GM12878 (cell line): ENCODE measurements at regions not wholly inside any gene's neighbourhood (a gene's known extent, or its start where the extent isn't known, plus 50 kb on each side); places are given as distances from the start of the nearest gene placed in this dataset.

Experiments used
- ATAC-seq: fragments of 200-7000 bp; cut with Tn5 transposase; 3 replicates; pipeline ENCODE4 v1.9.1; 2020; ENCODE audit warnings: mild to moderate bottlenecking, moderate library complexity
- BruUV-seq: library from RNA; stranded (reverse); fragments of 400-500 nt; replicated peaks from 2 replicates; lab custom pipeline; 2021; lab: Mats Ljungman, UMichigan
- CTCF ChIA-PET: fragments of 300-600 bp; sonication (Branson Sonifier 250); formaldehyde crosslinking; extraction: SDS; loops from one replicate; lab custom pipeline; 2021; ENCODE audit warnings: inconsistent platforms; lab: Yijun Ruan, JAX
- POLR2A ChIA-PET: fragments of 350-600 bp; formaldehyde crosslinking; extraction: SDS; loops from one replicate; lab custom pipeline; 2021; ENCODE audit warnings: inconsistent platforms; lab: Charles Lee
- RAD21 ChIA-PET: fragments of 300-600 bp; sonication (Branson Sonifier 250); formaldehyde crosslinking; loops from one replicate; lab custom pipeline; 2023; ENCODE audit warnings: antibody characterized with exemption; ENCODE audit not compliant: unreplicated experiment; lab: Charles Lee
- SMC1A ChIA-PET: fragments of 300-600 bp; sonication (Branson Sonifier 250); formaldehyde crosslinking; loops from one replicate; lab custom pipeline; 2023; ENCODE audit not compliant: unreplicated experiment, uncharacterized antibody; lab: Charles Lee
- DNase-seq: peaks from one replicate; pipeline ENCODE4 v3.0.0-alpha.2; 2011; ENCODE audit warnings: low read depth, low spot score
- FAIRE-seq: peaks from 3 replicates; lab custom pipeline; 2011; peaks lifted over from hg19 to GRCh38; lab: Jason Lieb, UNC
- H2AFZ ChIP-seq: 2 replicates; pipeline ENCODE4 v1.6.0; 2011; ENCODE audit warnings: low read depth, low read length, control low read depth; ENCODE audit not compliant: control insufficient read depth
- H3K27ac ChIP-seq: 2 replicates; pipeline ENCODE4 v1.5.1; 2011; ENCODE audit warnings: control low read depth; ENCODE audit not compliant: control insufficient read depth, insufficient read depth
- H3K27me3 ChIP-seq, 2 experiments: replicated peaks in 1 of 2; 2 replicates each; pipeline versions ENCODE4 v1.6.0 to v1.6.1; 2011; ENCODE audit warnings: low read length in 1 of 2; ENCODE audit not compliant: control insufficient read depth in 2 of 2, insufficient read depth in 2 of 2
- H3K36me3 ChIP-seq, 2 experiments: 2 replicates each; pipeline ENCODE4 v1.5.1; 2011; ENCODE audit warnings: low read length in 1 of 2; ENCODE audit not compliant: control insufficient read depth in 2 of 2, insufficient read depth in 2 of 2
- H3K4me1 ChIP-seq: 2 replicates; pipeline ENCODE4 v1.6.1; 2011; ENCODE audit warnings: mild to moderate bottlenecking, low read length, moderate library complexity, mixed read lengths; ENCODE audit not compliant: control insufficient read depth, insufficient read depth
- H3K4me2 ChIP-seq: 2 replicates; pipeline ENCODE4 v1.6.0; 2011; ENCODE audit warnings: control low read depth; ENCODE audit not compliant: control insufficient read depth, insufficient read depth
- H3K4me3 ChIP-seq: fragments of 200-600 bp; sonication (generic); 2 replicates; pipeline ENCODE4 v1.5.1; 2016
- H3K79me2 ChIP-seq: 2 replicates; pipeline ENCODE4 v1.6.0; 2011; ENCODE audit warnings: low read length; ENCODE audit not compliant: control insufficient read depth, insufficient read depth
- H3K9ac ChIP-seq: 2 replicates; pipeline ENCODE4 v1.8.0; 2011; ENCODE audit warnings: low read length, control low read depth, mixed read lengths; ENCODE audit not compliant: control insufficient read depth, insufficient read depth
- H3K9me3 ChIP-seq: replicated peaks from 3 replicates; pipeline ENCODE4 v1.5.1; 2011; ENCODE audit warnings: mild to moderate bottlenecking, low read length; ENCODE audit not compliant: control insufficient read depth, insufficient read depth
- H4K20me1 ChIP-seq: 2 replicates; pipeline ENCODE4 v1.6.0; 2011; ENCODE audit not compliant: control insufficient read depth, insufficient read depth
- BHLHE40 ChIP-seq, 2 experiments: fragments of 450-650 bp in 1 of 2; IDR thresholded peaks; 2 replicates each; pipeline ENCODE4 v1.6.1; 2011 to 2017; ENCODE audit warnings: low read depth in 2 of 2, borderline replicate concordance in 1 of 2, improper control_type of control experiment in 1 of 2, low read length in 1 of 2, mild to moderate bottlenecking in 1 of 2
- BMI1 ChIP-seq: fragments of 450-650 bp; IDR thresholded peaks from 2 replicates; pipeline ENCODE4 v1.6.1; 2016; ENCODE audit warnings: mild to moderate bottlenecking, moderate library complexity, borderline replicate concordance
- CEBPB ChIP-seq, 2 experiments: fragments of 150-350 bp in 1 of 2; IDR thresholded peaks; 2 replicates each; pipeline ENCODE4 v1.6.1; 2012 to 2014; ENCODE audit warnings: low read depth in 2 of 2, low read length in 2 of 2, borderline replicate concordance in 1 of 2, inconsistent platforms in 1 of 2
- CREM ChIP-seq: IDR thresholded peaks from 2 replicates; pipeline ENCODE4 v1.6.1; 2014; ENCODE audit warnings: antibody characterized with exemption, low read depth
- EED ChIP-seq: sonication (generic); IDR thresholded peaks from 2 replicates; pipeline ENCODE4 v1.6.1; 2016; ENCODE audit warnings: antibody characterized with exemption, low read depth
- ETV6 ChIP-seq, 2 experiments: fragments of 450-650 bp in 1 of 2; IDR thresholded peaks in 1 of 2; conservative IDR thresholded peaks in 1 of 2; 2 replicates each; pipeline ENCODE4 v1.6.1; 2014; ENCODE audit warnings: antibody characterized with exemption in 1 of 2, borderline replicate concordance in 1 of 2, low read depth in 1 of 2, mild to moderate bottlenecking in 1 of 2, moderate library complexity in 1 of 2
- FOS ChIP-seq: IDR thresholded peaks from 3 replicates; pipeline ENCODE4 v1.6.1; 2011; ENCODE audit warnings: borderline replicate concordance; ENCODE audit not compliant: insufficient read length; ENCODE audit errors: extremely low read depth
- GATAD2B ChIP-seq: fragments of 450-650 bp; conservative IDR thresholded peaks from 2 replicates; pipeline ENCODE4 v1.6.1; 2017; ENCODE audit warnings: low read depth, mild to moderate bottlenecking, moderate library complexity
- KDM1A ChIP-seq: fragments of 200-600 bp; sonication (generic); IDR thresholded peaks from 2 replicates; pipeline ENCODE4 v1.6.1; 2016; ENCODE audit warnings: borderline replicate concordance
- MEF2A ChIP-seq: IDR thresholded peaks from 2 replicates; pipeline ENCODE4 v1.6.1; 2011; ENCODE audit warnings: low read depth, mild to moderate bottlenecking, low read length, moderate library complexity; ENCODE audit not compliant: insufficient read depth
- MXI1 ChIP-seq: fragments of 150-350 bp; IDR thresholded peaks from 2 replicates; pipeline ENCODE4 v1.6.1; 2011; ENCODE audit warnings: low read depth, mild to moderate bottlenecking, inconsistent platforms, low read length, improper control_type of control experiment
- NFYA ChIP-seq: IDR thresholded peaks from 2 replicates; pipeline ENCODE4 v1.6.1; 2011; ENCODE audit warnings: low read depth, mild to moderate bottlenecking, low read length, improper control_type of control experiment, borderline replicate concordance
- RAD21 ChIP-seq: IDR thresholded peaks from 2 replicates; pipeline ENCODE4 v1.6.1; 2011; ENCODE audit warnings: mild to moderate bottlenecking, low read depth, low read length, moderate library complexity; ENCODE audit not compliant: insufficient read depth
- SUZ12 ChIP-seq: fragments of 200-600 bp; sonication (generic); IDR thresholded peaks from one replicate; pipeline ENCODE4 v1.6.1; 2018; ENCODE audit warnings: antibody characterized with exemption, mild to moderate bottlenecking; ENCODE audit not compliant: unreplicated experiment
- TBL1XR1 ChIP-seq: IDR thresholded peaks from 2 replicates; pipeline ENCODE4 v1.6.1; 2012; ENCODE audit warnings: low read depth, low read length, improper control_type of control experiment
- TCF3 ChIP-seq: IDR thresholded peaks from 2 replicates; pipeline ENCODE4 v1.6.1; 2012; ENCODE audit warnings: low read depth, mild to moderate bottlenecking, low read length, borderline replicate concordance; ENCODE audit not compliant: insufficient read depth
- YY1 ChIP-seq: IDR thresholded peaks from 2 replicates; pipeline ENCODE4 v1.6.1; 2011; ENCODE audit warnings: low read depth, mild to moderate bottlenecking, low read length
- WGBS: methylation state at CpG from one replicate; pipeline ENCODE4 v1.1.6; 2016; ENCODE audit warnings: low lambda C conversion rate; ENCODE audit not compliant: insufficient replicate concordance, insufficient coverage; ENCODE audit errors: missing lambda C conversion rate; 5-methylcytosine and 5-hydroxymethylcytosine counted together
- in situ Hi-C: fragments of 300-500 bp; cut with MboI; formaldehyde crosslinking; loops from 9 replicates; pipeline ENCODE4 v1.14.3; 2018; ENCODE audit warnings: mixed read lengths
- intact Hi-C: fragments of 100-400 bp; cut with micrococcal nuclease; formaldehyde crosslinking; loops from one replicate; pipeline ENCODE4 v1.14.2; 2022; ENCODE audit not compliant: unreplicated experiment
- TF ChIP-seq, protein P1 (sequence below): fragments of 450-650 bp; formaldehyde crosslinking; IDR thresholded peaks from 2 replicates; pipeline ENCODE4 v1.4.0; 2022; ENCODE audit warnings: mild to moderate bottlenecking, moderate library complexity
- TF ChIP-seq, protein P2 (sequence below): fragments of 150-350 bp; IDR thresholded peaks from 2 replicates; pipeline ENCODE4 v1.6.1; 2016; ENCODE audit warnings: low read depth, low read length

DNA sequence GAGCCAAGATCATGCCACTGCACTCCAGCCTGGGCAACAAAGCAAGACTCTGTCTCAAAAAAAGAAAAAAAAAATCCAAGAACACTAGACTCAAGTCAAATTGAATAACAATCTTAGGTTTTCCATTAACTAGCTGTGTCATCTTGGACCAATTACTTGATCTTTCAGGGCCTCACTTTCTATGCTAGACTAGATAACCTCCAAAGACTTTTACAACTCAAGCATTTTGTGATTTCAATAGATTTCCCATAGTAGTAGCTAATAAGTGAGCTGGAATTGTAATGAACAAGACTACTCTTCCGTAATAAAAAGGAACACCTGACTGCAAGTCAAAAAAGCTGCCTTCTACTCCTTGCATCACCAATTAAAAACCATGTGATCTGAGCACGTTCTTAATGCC, 127.0 kb upstream of the SSTR1 start (continued):
- TF ChIP-seq EED (no peak), FOS (no peak), ETV6 (conservative IDR thresholded peaks at IDR 0.05 in 1 of 2, IDR thresholded peaks at IDR 0.05 in 1 of 2; ENCODE audit: borderline replicate concordance in 1 of 2, low read depth in 1 of 2) (no peak), BHLHE40 (IDR thresholded peaks at IDR 0.05; ENCODE audit: borderline replicate concordance in 1 of 2, low read depth in 2 of 2, low read length in 1 of 2) (no peak), MXI1 (no peak), BMI1 (no peak), GATAD2B (no peak), YY1 (no peak)

DNA sequence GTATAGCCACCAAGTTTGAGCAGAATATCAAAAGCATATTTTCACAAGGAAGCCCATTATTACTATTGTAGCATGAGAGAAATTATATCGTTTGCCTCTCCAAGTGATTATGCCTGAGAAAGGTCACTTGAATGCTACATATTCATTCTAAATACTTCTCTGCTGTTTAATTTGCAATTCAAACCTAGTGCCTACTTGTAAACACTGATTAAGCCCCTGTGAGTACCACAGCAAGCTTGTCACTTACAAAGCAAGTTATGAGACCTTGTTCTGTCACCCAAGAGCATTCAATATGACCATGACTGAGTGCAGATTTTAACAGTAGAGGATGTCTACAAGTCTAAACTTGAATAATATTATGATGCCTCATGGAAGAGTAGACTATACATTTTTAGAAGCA, 124.7 kb upstream of the SSTR1 start:
- ChIA-PET POLR2A (no interaction called here), SMC1A (no interaction called here)
- TF ChIP-seq KDM1A (no peak), RAD21 (no peak), SUZ12 (no peak), MEF2A (no peak), TBL1XR1 (no peak), CEBPB (IDR thresholded peaks at IDR 0.05; ENCODE audit: borderline replicate concordance in 1 of 2, low read depth in 2 of 2, low read length in 2 of 2) (no peak), TCF3 (no peak), CREM (no peak), NFYA (no peak)
- TF ChIP-seq, protein P1, sequence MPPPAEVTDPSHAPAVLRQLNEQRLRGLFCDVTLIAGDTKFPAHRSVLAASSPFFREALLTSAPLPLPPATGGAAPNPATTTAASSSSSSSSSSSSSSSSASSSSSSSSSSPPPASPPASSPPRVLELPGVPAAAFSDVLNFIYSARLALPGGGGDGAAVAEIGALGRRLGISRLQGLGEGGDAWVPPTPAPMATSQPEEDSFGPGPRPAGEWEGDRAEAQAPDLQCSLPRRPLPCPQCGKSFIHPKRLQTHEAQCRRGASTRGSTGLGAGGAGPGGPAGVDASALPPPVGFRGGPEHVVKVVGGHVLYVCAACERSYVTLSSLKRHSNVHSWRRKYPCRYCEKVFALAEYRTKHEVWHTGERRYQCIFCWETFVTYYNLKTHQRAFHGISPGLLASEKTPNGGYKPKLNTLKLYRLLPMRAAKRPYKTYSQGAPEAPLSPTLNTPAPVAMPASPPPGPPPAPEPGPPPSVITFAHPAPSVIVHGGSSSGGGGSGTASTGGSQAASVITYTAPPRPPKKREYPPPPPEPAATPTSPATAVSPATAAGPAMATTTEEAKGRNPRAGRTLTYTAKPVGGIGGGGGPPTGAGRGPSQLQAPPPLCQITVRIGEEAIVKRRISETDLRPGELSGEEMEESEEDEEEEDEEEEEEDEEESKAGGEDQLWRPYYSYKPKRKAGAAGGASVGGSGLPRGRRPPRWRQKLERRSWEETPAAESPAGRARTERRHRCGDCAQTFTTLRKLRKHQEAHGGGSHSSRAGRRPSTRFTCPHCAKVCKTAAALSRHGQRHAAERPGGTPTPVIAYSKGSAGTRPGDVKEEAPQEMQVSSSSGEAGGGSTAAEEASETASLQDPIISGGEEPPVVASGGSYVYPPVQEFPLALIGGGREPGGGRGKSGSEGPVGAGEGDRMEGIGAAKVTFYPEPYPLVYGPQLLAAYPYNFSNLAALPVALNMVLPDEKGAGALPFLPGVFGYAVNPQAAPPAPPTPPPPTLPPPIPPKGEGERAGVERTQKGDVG (CRISPR knock-in tag): no peak
- TF ChIP-seq, protein P2, sequence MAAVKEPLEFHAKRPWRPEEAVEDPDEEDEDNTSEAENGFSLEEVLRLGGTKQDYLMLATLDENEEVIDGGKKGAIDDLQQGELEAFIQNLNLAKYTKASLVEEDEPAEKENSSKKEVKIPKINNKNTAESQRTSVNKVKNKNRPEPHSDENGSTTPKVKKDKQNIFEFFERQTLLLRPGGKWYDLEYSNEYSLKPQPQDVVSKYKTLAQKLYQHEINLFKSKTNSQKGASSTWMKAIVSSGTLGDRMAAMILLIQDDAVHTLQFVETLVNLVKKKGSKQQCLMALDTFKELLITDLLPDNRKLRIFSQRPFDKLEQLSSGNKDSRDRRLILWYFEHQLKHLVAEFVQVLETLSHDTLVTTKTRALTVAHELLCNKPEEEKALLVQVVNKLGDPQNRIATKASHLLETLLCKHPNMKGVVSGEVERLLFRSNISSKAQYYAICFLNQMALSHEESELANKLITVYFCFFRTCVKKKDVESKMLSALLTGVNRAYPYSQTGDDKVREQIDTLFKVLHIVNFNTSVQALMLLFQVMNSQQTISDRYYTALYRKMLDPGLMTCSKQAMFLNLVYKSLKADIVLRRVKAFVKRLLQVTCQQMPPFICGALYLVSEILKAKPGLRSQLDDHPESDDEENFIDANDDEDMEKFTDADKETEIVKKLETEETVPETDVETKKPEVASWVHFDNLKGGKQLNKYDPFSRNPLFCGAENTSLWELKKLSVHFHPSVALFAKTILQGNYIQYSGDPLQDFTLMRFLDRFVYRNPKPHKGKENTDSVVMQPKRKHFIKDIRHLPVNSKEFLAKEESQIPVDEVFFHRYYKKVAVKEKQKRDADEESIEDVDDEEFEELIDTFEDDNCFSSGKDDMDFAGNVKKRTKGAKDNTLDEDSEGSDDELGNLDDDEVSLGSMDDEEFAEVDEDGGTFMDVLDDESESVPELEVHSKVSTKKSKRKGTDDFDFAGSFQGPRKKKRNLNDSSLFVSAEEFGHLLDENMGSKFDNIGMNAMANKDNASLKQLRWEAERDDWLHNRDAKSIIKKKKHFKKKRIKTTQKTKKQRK: no peak

More for the DNA sequence above, 124.7 kb upstream of the SSTR1 start:
- no TSS peak for BruUV-seq
- ATAC-seq: no peak
- no peak overlapping the region for H3K4me3 ChIP-seq
- 5% methylated on average over 1 of the region's 1 CpG for WGBS
- H3K9ac ChIP-seq: no peak overlapping the region
- H3K36me3 ChIP-seq: no peaks in the 10 kb centered on the region
- no peak overlapping the region for H2AFZ ChIP-seq
- H3K4me1 ChIP-seq: no peaks in the 10 kb centered on the region
- in situ Hi-C loops (no loop called here), intact Hi-C loops (no loop called here)
- DNase-seq: no peak
- no peak overlapping the region for H3K27ac ChIP-seq
- no peaks in the 10 kb centered on the region for H3K79me2 ChIP-seq
- no peaks in the 10 kb centered on the region for H3K9me3 ChIP-seq
- H4K20me1 ChIP-seq: no peaks in the 10 kb centered on the region
- RAD21 ChIA-PET: no interaction called here
- H3K4me2 ChIP-seq: no peak overlapping the region
- CTCF ChIA-PET: no interaction called here
- FAIRE-seq: no peak
- no peaks in the 10 kb centered on the region for H3K27me3 ChIP-seq
